GM19240 (cell line): ENCODE measurements at regions not wholly inside any gene's neighbourhood (a gene's known extent, or its start where the extent isn't known, plus 50 kb on each side); places are given as distances from the start of the nearest gene placed in this dataset.

Source experiments
- DNase-seq: peaks from one replicate; pipeline ENCODE4 v3.0.0; 2011; ENCODE audit warnings: low spot score; ENCODE audit not compliant: insufficient read length

DNA sequence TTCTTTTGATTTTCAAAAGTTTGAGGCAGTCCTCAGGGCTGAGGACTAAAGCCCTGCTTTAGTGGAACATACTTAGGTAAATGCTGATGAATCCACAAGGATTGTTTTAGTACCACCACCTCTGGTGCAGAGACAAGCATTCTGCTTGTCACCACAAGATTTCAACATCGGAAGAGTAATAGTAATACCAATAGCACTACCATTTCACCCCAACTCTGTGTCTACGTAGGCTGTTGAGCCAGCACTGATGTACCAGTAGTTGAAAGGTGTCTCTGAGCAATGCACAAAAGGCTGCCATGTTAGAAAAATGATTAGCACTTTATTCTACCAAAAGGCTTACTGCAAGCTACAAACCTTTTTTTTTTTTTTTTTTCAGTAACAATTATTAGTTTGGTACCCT is 213.2 kb upstream of the SLC24A2 start:
- DNase-seq: no peak

DNA sequence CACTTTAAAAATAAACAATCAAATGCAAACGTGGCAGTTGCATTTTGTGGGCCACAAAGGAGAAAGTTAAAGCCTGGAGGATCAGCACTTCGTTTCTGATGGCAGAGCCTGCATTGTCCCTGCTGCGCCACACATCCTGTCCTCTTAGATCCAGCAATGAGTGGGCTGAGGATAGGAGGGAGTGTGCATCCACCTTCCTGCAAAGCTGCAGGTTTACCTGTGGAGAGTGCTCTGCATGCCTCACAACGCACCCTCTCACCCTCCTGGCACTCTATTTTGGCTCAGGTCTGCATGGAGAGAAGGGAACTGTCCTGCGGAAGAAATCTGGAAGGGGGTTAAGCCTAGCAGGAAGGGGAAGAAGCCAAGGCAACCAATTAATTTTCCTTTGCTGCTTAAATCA is 212.2 kb upstream of the SLC24A2 start:
- no peak for DNase-seq

DNA sequence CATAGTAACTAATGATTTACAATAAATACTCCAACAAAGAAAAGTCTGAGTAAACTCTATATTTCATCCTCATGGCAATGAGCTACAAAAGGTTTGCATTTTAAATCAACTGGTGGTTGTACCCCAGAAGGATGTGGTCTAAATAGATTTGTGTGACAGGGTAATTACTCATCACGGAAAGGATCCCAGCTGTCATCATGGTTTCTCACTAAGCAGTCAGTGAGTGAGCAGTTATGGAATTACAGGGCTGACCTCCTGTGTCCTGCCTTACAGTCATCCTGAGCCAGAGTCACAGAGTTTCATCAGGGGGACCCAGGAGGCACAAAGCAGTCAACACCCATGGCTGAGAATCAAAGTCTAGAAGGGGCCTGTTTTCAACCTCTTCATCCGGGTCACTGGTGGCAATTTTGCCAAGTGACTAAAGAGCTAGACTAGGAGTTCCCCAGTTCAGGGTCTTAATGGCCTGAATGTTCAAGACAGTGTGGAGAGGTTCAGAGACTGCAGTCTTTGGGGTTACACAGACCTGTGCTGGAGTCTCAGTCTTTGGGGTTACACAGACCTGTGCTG is 210.7 kb upstream of the SLC24A2 start:
- peak; percentile 14 for DNase-seq

DNA sequence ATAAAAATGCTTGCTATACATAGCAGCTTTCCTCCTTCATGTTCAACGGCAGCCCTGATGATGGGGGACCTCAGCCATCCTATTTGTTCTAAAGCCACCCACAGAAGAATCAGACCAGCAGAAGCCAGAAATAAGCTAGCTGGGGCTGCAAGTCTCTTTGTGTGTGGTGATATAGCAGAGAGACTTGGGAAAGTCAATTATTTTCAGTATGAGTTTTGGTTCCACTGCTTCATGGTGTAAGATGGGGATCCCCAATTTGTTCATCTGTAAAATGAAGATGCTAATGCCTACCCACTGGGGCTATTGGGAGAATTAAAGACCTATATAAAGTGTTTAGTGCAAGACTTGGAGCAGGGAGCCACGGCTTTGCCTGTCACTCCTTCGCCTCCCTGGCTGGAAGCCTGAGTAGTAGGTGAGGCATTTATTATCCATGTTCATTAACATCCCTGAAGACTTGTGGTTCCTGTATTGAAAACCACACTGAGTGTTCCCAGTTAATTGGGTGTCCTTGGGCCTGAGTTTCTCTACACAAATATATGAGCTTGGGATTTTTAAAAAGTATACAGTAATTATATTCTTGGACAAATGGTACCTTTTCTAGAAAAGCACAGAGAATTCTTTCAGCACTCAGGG is 210.1 kb upstream of the SLC24A2 start:
- no peak for DNase-seq

DNA sequence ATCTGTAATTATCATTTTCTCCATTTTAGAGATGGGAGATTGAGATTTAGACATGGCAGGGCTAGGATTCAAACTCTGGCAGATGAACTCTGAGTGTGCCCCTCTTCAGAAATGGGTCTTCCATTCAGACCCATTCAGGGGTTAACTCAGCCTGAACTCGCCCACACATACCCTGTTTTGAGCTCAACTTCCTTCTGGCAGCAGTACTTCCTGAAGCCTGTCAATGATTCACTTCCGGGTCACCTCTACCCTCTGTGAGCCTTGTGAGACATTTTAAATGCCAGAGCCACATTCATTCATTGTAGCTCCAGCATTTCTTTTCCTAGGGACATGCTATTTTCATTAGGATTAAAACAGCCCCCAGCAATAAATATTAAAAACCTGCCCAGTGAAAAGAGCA is 209.3 kb upstream of the SLC24A2 start:
- no peak for DNase-seq

DNA sequence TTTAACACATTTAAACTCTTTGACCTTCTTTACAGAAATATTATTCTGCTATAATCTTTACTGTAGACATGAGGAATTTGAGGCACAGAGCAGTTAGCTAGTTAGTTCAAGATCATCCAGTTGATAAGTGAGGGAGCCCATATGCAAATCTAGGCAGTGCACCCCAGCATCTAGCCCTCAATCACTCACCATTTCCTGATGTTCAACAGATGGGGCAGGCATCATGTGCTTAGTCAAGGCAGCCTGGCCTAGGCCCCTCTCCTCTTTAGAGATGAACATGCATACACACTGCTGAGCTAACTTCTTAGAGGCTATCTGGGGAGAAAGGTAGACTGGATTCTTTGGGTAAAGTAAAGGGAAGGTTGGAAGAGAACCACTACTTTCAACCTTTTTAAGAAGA is 206.8 kb upstream of the SLC24A2 start:
- DNase-seq: no peak

DNA sequence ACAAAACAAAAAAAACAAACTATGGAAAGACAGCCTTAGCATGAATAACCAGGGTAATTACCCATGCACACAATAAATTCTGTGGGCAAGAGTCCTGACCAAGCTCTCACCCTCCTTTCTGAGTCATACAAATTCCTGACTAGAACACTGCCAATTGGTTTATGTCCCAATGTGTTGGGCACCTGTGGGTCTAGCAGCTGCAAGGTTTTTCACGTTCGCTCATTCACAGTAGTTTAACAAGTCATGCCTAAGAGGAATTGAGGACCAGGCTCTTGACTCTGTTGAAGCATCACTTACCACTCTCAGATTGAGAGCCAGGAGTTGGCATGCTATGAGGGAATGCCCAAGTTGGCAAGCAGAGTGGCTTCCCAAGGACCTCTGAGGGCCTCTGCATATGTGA is 205.5 kb upstream of the SLC24A2 start:
- no peak for DNase-seq

DNA sequence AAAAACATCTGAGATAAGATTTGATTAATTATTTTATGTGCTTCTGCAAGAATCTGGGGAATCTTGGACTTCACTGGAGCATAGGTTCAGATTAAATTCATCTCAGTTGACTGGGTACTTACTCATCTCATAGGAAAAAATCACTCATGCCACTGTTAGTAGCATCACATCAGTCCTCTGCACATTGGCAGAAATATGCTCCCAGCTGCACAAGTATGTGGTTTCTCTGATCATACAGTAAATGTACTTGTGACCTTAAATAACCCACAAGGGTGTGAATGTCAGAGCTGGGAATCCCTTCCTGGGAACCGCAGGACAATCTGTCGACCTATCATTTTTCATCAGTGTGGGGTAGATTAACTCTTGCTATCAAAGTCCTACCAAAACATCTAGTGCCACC is 203.7 kb upstream of the SLC24A2 start:
- no peak for DNase-seq

DNA sequence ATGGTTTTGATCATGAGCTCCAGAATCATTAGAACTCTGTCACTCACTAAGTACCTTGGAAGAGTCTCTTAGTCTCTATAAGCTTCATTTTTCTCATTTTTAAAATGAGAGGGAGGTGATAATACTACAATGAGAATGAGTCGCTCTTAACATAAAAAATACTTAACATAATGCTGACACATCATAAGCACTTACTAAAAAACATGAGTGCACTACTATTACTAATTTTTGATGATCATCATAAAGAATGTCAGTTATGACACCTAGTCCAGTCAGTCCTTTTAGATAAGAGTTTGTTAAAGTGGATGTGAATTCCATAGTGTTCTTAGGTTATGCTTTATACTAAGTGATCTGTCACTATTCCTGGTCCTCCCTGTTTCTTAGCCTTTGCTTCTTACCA is 200.4 kb upstream of the SLC24A2 start:
- no peak for DNase-seq

DNA sequence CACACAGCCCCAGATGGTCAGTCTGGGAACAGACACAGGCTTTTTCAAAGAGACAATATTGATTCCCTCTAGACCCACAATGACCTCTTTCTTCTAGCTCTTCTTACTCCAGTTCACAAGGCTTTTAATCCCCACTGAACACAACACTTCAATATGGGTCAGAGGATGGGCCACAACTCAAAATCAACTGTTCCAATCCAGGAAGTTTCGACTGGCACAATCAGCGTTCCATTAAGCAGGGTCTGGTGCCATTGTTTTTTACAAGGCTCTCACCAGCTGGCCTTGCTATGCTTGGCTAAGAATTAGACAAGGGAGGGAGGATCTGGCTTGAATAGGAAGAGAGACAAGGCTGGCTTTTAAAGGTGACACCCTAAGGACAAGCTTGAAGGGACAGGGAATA is 199.4 kb upstream of the SLC24A2 start:
- no peak for DNase-seq

DNA sequence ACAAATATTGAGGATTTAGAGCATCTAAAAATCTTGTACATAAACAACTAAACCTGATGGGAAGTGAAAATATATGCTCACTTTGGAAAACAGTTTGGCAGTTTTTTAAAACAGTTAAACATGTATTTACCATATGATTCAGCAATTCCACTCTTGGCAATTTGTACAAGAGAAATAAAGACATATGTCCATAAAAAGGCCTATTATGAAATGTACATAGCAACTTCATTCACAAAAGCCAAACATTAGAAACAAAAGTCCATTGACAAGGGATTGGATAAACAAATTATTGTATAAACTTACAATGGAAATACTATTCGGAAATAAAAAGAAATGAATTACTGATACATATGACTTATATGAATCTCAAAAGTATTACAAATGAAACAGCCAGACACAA is 196.2 kb upstream of the SLC24A2 start:
- DNase-seq: no peak

DNA sequence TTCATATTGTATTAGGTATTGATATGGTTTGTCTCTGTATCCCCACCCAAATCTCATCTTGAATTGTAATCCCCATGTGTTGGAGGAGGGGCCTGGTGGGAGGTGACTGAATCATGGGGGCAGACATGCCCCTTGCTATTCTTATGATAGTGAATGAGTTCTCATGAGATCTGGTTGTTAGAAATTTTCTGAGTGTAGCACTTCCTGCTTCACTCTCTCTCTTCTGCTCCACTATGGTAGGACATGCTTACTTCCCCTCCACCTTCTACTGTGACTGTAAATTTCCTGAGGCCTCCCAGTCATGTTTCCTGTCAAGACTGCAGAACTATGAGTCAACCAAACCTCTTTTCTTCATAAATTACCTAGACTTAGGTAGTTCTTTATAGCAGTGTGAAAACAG is 187.4 kb upstream of the SLC24A2 start:
- no peak for DNase-seq

DNA sequence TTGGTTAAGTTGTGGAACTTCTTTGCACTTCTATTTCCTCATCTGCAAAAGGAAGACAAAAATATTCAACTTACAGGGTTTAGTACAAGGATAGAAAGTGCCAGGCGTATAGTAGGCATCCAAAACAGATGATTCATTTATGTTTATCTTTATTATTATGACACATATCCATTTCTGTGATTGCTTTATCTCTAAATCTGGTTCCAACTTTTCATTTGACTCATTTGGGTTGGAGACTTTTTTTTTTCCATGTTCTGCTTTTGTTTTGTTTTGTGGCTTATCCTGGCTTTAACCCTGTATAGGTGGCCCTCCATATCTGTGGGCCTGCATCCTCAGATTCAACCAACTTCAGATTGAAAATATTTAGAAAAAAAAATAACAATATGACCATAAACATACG is 186.7 kb upstream of the SLC24A2 start:
- DNase-seq: no peak

DNA sequence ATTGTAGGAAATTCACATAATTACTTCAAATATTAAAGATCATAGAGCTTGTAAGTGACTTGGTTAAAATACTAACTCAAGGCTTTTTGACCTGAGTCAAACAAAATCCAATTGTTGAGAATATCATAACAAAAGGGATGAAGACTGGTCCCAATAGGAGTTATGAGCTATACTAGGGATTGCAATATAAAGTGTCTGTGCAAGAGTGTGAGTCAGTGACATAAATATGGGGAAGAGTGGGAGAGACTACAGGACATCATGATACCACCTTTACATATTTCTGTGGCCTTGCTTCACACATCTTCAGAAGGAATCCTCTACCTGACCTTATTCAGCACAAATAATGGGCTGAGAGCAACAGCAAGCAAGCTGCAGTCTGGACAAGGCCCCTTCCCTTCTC is 180.9 kb upstream of the SLC24A2 start:
- no peak for DNase-seq

DNA sequence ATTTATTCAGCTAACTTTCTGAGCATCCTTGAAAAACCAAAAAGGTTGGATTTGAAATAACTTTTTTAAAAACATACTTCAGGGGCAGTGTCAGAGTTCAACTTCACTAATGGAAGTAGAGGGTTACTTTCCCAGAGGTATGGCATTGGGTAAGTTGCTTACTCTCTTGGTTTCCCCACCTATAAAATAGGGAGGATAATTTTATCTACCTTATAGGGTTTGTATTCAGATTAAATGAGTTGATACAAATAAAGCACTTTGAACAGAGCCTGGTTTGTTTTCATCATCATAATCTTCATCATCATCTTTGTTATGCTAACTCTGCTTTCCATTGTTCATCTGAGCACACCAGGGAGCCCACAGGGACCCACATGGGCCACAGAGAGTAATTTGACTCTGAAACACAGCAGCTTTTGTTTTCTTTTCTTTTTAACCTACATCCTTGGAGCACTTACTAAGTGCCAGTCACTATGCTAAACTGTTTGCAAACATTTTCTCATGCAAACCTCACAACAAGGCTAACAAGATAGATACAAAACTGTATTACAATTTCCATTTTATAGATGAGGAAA is 179.1 kb upstream of the SLC24A2 start:
- DNase-seq: no peak

DNA sequence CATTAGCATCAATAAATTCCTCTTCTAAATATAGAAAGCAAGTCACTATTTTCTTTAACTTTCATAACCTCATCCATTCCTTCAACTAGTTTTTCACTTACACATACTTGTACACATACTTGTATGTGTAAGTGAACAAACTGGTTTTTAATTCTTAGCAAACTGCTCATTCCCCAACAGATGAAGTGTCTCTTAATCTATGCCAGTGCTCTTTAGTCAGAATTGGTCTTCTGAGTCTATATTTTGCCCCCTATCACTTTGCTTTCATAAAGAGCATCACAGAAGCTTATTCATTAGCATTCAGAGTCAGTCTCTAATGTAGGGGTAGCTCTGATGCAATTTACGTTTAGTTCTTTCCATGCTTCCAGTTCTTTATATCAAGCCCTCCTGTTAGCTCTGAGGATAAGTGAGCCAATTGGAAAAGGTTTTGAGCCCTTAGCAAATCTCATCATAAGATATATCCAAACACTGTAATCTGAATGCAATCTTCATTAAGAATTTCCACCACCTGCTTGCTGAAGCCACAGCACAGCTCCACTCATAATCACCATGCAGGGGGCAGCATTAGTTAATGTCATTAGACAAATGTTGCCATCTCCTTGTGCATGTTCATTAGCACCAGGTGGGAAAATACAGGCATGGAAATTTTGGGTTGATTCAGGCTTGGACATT is 178.5 kb upstream of the SLC24A2 start:
- DNase-seq: no peak

DNA sequence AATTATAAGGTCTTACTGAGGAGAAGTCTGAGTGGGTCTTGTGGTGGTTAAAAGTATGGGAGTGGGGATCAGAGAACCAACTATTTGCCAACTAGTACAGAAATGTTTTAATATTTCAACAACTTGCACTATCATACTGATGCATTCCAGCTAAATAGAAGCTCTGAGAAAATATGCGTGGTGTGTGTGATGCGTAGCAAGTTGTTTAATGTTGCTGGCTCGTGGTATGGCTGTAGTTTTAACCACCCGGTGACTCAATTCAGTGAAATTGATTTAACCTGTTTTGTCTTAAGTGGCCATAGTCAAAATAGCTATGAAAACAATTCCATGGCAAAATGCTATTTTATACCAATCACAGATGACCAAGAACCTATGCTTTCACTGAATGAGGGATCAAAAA is 176.5 kb upstream of the SLC24A2 start:
- DNase-seq: no peak

DNA sequence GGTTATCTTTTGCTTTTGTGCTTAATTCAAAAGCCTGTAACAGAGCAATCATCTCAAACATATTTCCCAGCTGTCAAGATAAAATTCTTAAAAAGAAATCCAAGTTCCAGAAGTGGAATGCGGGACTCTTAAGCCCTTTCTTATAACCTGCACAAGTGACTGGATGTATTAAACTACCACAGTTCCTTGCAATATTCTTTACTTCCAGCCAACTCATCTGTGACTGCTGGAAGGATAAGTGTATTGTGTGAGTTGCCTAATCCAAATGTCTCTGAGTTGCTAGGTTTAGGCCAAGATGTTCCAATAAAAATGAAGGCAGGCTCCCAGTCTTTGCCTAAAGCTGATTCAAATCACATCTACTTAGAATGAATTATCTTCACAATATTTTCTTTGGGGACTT is 159.2 kb upstream of the SLC24A2 start:
- DNase-seq: no peak

DNA sequence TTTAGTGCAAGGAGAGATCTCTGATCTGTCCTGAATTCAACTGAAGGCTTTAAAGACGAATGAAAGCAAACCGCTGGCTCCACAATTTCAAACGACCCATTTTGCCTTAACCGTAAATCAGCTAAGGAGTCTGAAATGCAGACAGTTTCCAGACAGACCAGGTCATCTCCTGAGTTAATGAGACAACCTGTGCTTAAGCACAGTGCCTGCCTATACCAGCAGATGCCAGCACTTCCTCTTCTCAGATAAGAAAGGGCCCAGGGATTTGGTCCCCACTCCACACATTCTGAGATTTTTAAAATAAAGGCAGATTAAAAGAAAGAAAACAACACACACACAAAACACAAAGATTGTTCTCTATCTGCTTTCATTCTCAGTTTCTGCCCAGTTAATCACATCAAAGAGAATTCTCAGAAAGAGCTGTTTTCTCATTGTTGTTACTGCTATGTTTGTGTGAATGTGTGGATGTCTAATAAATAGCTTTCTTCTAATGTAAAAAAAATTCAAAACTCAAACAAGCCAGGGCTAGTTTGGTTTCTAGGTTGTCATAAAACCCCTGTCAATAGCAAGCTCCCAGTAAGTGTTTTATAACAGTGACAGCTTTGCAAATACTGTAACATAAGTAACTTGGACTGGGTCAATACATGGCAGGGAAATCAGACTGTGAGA is 157.7 kb upstream of the SLC24A2 start:
- DNase-seq: no peak

DNA sequence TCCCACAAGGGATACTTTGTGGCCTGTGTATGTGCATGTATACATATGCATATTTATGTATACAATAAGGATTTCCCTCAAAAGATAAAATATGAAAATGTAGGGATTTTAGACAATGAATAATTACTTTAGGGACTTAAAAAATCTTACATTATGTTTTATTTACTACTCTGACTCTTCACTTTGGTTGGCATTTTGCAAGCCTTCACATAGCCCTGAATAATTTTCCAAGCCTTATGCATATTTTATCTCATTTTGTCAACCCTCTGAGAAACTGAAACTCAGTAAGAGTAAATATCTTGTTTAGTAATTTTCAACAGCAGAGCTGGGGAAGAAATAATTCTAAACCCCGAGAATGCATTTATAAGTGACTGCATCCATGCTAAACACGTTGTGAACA is 153.0 kb upstream of the SLC24A2 start:
- DNase-seq: no peak

DNA sequence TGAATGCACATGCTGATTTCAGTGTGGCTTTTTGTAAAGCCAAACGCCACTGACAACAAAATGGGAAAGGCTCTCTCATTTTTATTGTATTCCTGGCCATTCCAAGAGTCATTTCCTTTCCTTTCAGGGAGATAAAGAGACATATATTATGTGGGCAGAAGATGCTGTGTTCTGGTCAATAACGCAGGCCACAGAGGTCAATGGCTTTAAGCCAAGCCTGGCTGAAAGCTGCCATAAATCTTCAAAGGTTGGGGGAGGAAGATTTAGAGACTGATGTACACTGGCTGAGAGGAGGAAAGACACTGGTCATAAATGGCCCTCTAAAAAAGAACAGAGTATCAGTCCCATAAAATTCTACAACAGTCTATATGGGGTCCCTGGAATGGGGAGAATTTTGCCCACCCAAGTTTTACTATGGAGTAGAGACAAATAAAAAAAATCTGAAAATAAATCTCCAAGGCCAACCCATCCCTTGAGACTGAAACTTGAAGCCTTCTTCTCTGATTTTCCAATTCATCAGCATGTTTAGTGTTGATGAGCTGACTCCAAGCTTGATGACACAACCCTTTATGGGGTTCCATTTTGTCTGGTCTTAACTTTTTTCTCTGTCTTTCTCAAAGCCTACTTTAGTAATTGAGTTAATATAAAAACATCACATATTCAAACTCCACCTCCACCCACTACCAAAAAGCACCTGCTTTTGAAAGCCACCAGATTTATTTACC is 152.1 kb upstream of the SLC24A2 start:
- DNase-seq: no peak
